Nephron progenitor cell (in vitro differentiated cells): ENCODE measurements at regions not wholly inside any gene's neighbourhood (a gene's known extent, or its start where the extent isn't known, plus 50 kb on each side); places are given as distances from the start of the nearest gene placed in this dataset.

ENCODE experiments used
- DNase-seq: peaks from one replicate; pipeline ENCODE4 v3.0.0; 2021
- H3K27ac Mint-ChIP-seq: 2 replicates; pipeline ENCODE4 v1.8.0; 2021; ENCODE audit warnings: mild to moderate bottlenecking, moderate library complexity, mixed read lengths
- H3K27me3 Mint-ChIP-seq: 2 replicates; pipeline ENCODE4 v1.8.0; 2021; ENCODE audit warnings: mild to moderate bottlenecking, low read depth, mixed read lengths; ENCODE audit not compliant: poor library complexity
- H3K36me3 Mint-ChIP-seq: 2 replicates; pipeline ENCODE4 v1.8.0; 2021; ENCODE audit warnings: low read depth, mixed read lengths
- H3K4me1 Mint-ChIP-seq: 2 replicates; pipeline ENCODE4 v1.8.0; 2021; ENCODE audit warnings: mixed read lengths
- H3K4me3 Mint-ChIP-seq: 2 replicates; pipeline ENCODE4 v1.8.0; 2021; ENCODE audit warnings: mild to moderate bottlenecking, moderate library complexity, mixed read lengths
- H3K9me3 Mint-ChIP-seq: 2 replicates; pipeline ENCODE4 v1.8.0; 2021; ENCODE audit warnings: mild to moderate bottlenecking, moderate library complexity, mixed read lengths
- CTCF ChIP-seq: fragments of 200-600 bp; sonication (generic); IDR thresholded peaks from 2 replicates; pipeline ENCODE4 v1.5.0; 2021; ENCODE audit warnings: antibody characterized with exemption

- DNase-seq, result no peak
- Mint-ChIP-seq H3K4me1 (no peaks in the 10 kb centered on the region), H3K9me3 (no peaks in the 10 kb centered on the region), H3K27ac (no peak overlapping the region), H3K36me3 (no peaks in the 10 kb centered on the region), H3K4me3 (no peak overlapping the region), H3K27me3 (no peaks in the 10 kb centered on the region)
- no peak for TF ChIP-seq CTCF
Observed at GRCh38 chr2:8086796-8087479, 594.9 kb upstream of the ID2 start.

GRCh38 chr2:8087480-8087840 is 594.4 kb upstream of the ID2 start:
- no peaks in the 10 kb centered on the region for H3K4me1 Mint-ChIP-seq
- no peak for TF ChIP-seq CTCF
- no peak overlapping the region for H3K27ac Mint-ChIP-seq
- DNase-seq, result no peak
- H3K9me3 Mint-ChIP-seq, result no peaks in the 10 kb centered on the region
- H3K27me3 Mint-ChIP-seq, result no peaks in the 10 kb centered on the region
- H3K36me3 Mint-ChIP-seq, result no peaks in the 10 kb centered on the region
- H3K4me3 Mint-ChIP-seq, result no peak overlapping the region

- DNase-seq, result no peak
- no peaks in the 10 kb centered on the region for H3K9me3 Mint-ChIP-seq
- no peaks in the 10 kb centered on the region for H3K27me3 Mint-ChIP-seq
- no peak overlapping the region for H3K4me3 Mint-ChIP-seq
- TF ChIP-seq CTCF, result no peak
- H3K36me3 Mint-ChIP-seq, result no peaks in the 10 kb centered on the region
- H3K27ac Mint-ChIP-seq, result no peak overlapping the region
- no peaks in the 10 kb centered on the region for H3K4me1 Mint-ChIP-seq
Observed at GRCh38 chr2:8088810-8089209, 593.0 kb upstream of the ID2 start.

- no peaks in the 10 kb centered on the region for H3K4me1 Mint-ChIP-seq
- no peaks in the 10 kb centered on the region for H3K27me3 Mint-ChIP-seq
- no peaks in the 10 kb centered on the region for H3K36me3 Mint-ChIP-seq
- no peaks in the 10 kb centered on the region for H3K9me3 Mint-ChIP-seq
- no peak for DNase-seq
- H3K27ac Mint-ChIP-seq, result no peak overlapping the region
- no peak overlapping the region for H3K4me3 Mint-ChIP-seq
- no peak for TF ChIP-seq CTCF
Observed at GRCh38 chr2:8089596-8089995, 592.3 kb upstream of the ID2 start.

GRCh38 chr2:8090748-8091700 is 590.8 kb upstream of the ID2 start:
- no peak for TF ChIP-seq CTCF
- no peak for DNase-seq

More at GRCh38 chr2:8090748-8091700, 590.8 kb upstream of the ID2 start:
- H3K9me3 Mint-ChIP-seq, result no peaks in the 10 kb centered on the region
- no peak overlapping the region for H3K4me3 Mint-ChIP-seq
- no peak overlapping the region for H3K27ac Mint-ChIP-seq
- H3K27me3 Mint-ChIP-seq, result no peaks in the 10 kb centered on the region
- no peaks in the 10 kb centered on the region for H3K36me3 Mint-ChIP-seq
- no peaks in the 10 kb centered on the region for H3K4me1 Mint-ChIP-seq
